ENCODE measurements at regions not wholly inside any gene's neighbourhood (a gene's known extent, or its start where the extent isn't known, plus 50 kb on each side); places are given as distances from the start of the nearest gene placed in this dataset.

GRCh38 chr16:51759329-51759728, 608.3 kb upstream of the SALL1 start:
- DNase-seq, result no peak

GRCh38 chr16:51757921-51758479, 606.9 kb upstream of the SALL1 start:
- no peak for DNase-seq

GRCh38 chr16:51757505-51757904, 606.4 kb upstream of the SALL1 start:
- no peak for DNase-seq

GRCh38 chr16:51757124-51757470, 606.0 kb upstream of the SALL1 start:
- DNase-seq, result no peak

- no peak for DNase-seq
Observed at GRCh38 chr16:51756447-51757123, 605.5 kb upstream of the SALL1 start.

- peak; percentile 20 for DNase-seq
Observed at GRCh38 chr16:51755577-51756355, 604.7 kb upstream of the SALL1 start.

GRCh38 chr16:51755039-51755501, 604.0 kb upstream of the SALL1 start:
- DNase-seq, result peak; percentile 73

- DNase-seq, result no peak
Observed at GRCh38 chr16:51753467-51754127, 602.5 kb upstream of the SALL1 start.

GRCh38 chr16:51752438-51752995, 601.4 kb upstream of the SALL1 start:
- no peak for DNase-seq

- peak; percentile 15 for DNase-seq
Observed at GRCh38 chr16:51747329-51747728, 596.3 kb upstream of the SALL1 start.

GRCh38 chr16:51734220-51734619, 583.1 kb upstream of the SALL1 start:
- DNase-seq, result peak; percentile 43

GRCh38 chr16:51733181-51733580, 582.1 kb upstream of the SALL1 start:
- DNase-seq, result no peak

- DNase-seq, result peak; percentile 27
Observed at GRCh38 chr16:51731160-51731559, 580.1 kb upstream of the SALL1 start.

GRCh38 chr16:51723036-51723724, 572.1 kb upstream of the SALL1 start:
- DNase-seq, result no peak

GRCh38 chr16:51722467-51722866, 571.4 kb upstream of the SALL1 start:
- DNase-seq, result no peak

- no peak for DNase-seq
Observed at GRCh38 chr16:51719376-51719775, 568.3 kb upstream of the SALL1 start.

GRCh38 chr16:51716195-51716594, 565.1 kb upstream of the SALL1 start:
- DNase-seq, result no peak

- DNase-seq, result no peak
Observed at GRCh38 chr16:51713502-51713901, 562.4 kb upstream of the SALL1 start.

GRCh38 chr16:51710905-51711563, 560.0 kb upstream of the SALL1 start:
- no peak for DNase-seq

GRCh38 chr16:51710186-51710585, 559.1 kb upstream of the SALL1 start:
- no peak for DNase-seq

- DNase-seq, result no peak
Observed at GRCh38 chr16:51708861-51709260, 557.8 kb upstream of the SALL1 start.

- DNase-seq, result no peak
Observed at GRCh38 chr16:51707666-51708065, 556.6 kb upstream of the SALL1 start.

Measured in COR-L47 (cell line).